Smooth muscle cell (in vitro differentiated cells): ENCODE measurements at regions not wholly inside any gene's neighbourhood (a gene's known extent, or its start where the extent isn't known, plus 50 kb on each side); places are given as distances from the start of the nearest gene placed in this dataset.

Experiments
- DNase-seq: peaks from one replicate; lab custom pipeline; 2025; ENCODE audit not compliant: unreplicated experiment; lab: John Stamatoyannopoulos, UW
- H2AFZ ChIP-seq: fragments of 200-600 bp; sonication (generic); 2 replicates; pipeline ENCODE4 v1.6.0; 2016; ENCODE audit warnings: antibody characterized with exemption, low read depth, mild to moderate bottlenecking
- H3F3A ChIP-seq: fragments of 200-600 bp; sonication (generic); 2 replicates; pipeline ENCODE4 v1.6.0; 2017; ENCODE audit warnings: antibody characterized with exemption, low read depth
- H3K27ac ChIP-seq: fragments of 200-600 bp; sonication (generic); 2 replicates; pipeline ENCODE4 v1.5.1; 2016; ENCODE audit warnings: low read depth, mild to moderate bottlenecking
- H3K27me3 ChIP-seq: fragments of 200-600 bp; sonication (generic); 2 replicates; pipeline ENCODE4 v1.6.1; 2016; ENCODE audit warnings: low read depth, mild to moderate bottlenecking
- H3K36me3 ChIP-seq: fragments of 200-600 bp; sonication (generic); 2 replicates; pipeline ENCODE4 v1.5.1; 2016; ENCODE audit warnings: low read depth
- H3K4me1 ChIP-seq: fragments of 200-600 bp; sonication (generic); 2 replicates; pipeline ENCODE4 v1.5.1; 2016; ENCODE audit warnings: low read depth
- H3K4me2 ChIP-seq: fragments of 200-600 bp; sonication (generic); 2 replicates; pipeline ENCODE4 v1.6.0; 2016; ENCODE audit warnings: mild to moderate bottlenecking
- H3K4me3 ChIP-seq: fragments of 200-600 bp; sonication (generic); 2 replicates; pipeline ENCODE4 v1.5.1; 2016; ENCODE audit warnings: mild to moderate bottlenecking
- H3K79me2 ChIP-seq: fragments of 200-600 bp; sonication (generic); 2 replicates; pipeline ENCODE4 v1.6.0; 2016; ENCODE audit warnings: low read depth, mild to moderate bottlenecking
- H3K9ac ChIP-seq: fragments of 200-600 bp; sonication (generic); 2 replicates; pipeline ENCODE4 v1.6.0; 2016; ENCODE audit warnings: low read depth
- H3K9me3 ChIP-seq: fragments of 200-600 bp; sonication (generic); replicated peaks from 2 replicates; pipeline ENCODE4 v1.5.1; 2016; ENCODE audit warnings: low read depth
- H4K20me1 ChIP-seq: fragments of 200-600 bp; sonication (generic); 2 replicates; pipeline ENCODE4 v1.6.0; 2016; ENCODE audit warnings: low read depth
- CTCF ChIP-seq: fragments of 200-600 bp; sonication (generic); IDR thresholded peaks from 2 replicates; pipeline ENCODE4 v1.5.1; 2017; ENCODE audit warnings: borderline replicate concordance, mild to moderate bottlenecking, antibody characterized with exemption; ENCODE audit not compliant: insufficient read depth, poor library complexity, severe bottlenecking
- WGBS: methylation state at CpG from one replicate; pipeline ENCODE4 v1.1.7; 2016; ENCODE audit warnings: low lambda C conversion rate; 5-methylcytosine and 5-hydroxymethylcytosine counted together

DNA sequence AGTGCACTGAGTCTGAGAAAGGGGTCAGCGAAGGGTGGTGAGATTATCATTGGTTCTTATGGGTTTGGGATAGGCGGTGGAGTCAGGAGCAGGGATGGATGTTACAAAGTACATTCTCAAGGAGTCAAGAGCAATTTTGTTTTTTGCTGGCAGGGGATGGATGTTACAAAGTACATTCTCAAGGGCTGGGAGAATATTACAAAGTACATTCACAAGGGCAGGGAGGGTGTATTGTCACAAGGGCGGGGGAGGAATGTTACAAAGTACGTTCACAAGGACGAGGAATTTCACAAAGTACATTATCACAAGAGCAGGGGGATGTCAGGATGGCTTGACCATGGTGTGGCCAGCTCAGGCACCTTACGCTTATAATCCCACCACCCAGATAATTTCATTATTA is 59.3 kb upstream of the FAM89A start:
- H3K4me3 ChIP-seq, result no peak overlapping the region
- DNase-seq, result no peak
- H4K20me1 ChIP-seq, result no peaks in the 10 kb centered on the region
- no peaks in the 10 kb centered on the region for H3K4me1 ChIP-seq
- H3F3A ChIP-seq, result no peaks in the 10 kb centered on the region
- H3K9ac ChIP-seq, result no peak overlapping the region
- peaks cover 60% of the 10 kb centered on the region for H3K27me3 ChIP-seq
- no peak overlapping the region for H3K27ac ChIP-seq
- H3K9me3 ChIP-seq, result no peaks in the 10 kb centered on the region
- TF ChIP-seq CTCF, result no peak
- 74% methylated on average over 6 of the region's 6 CpGs for WGBS
- no peak overlapping the region for H2AFZ ChIP-seq
- no peak overlapping the region for H3K4me2 ChIP-seq
- H3K36me3 ChIP-seq, result no peaks in the 10 kb centered on the region
- H3K79me2 ChIP-seq, result no peaks in the 10 kb centered on the region

DNA sequence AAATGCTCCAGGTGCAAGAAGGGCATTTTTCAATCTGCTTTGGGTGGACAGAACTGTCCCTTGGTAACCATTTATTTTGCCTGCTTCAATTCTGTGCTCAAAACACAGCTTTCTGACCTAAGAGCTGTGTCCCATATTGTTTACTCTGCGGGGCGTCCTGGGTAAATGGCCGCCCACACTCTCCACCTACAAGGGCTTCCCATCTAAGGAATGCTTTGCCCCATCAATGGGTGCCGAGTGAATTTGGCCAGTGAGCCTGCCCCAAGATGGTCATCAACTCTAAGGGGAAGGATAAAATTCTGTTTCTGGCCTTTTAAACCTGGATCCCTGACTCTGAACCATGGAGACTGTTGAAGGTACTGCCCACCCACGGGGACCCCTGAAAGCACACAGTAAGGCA is 55.5 kb upstream of the FAM89A start:
- Histone ChIP-seq H3K4me3 (no peak overlapping the region), H3K4me1 (no peaks in the 10 kb centered on the region)
- no peak for TF ChIP-seq CTCF

GRCh38 chr1:231094421-231094820 is 54.4 kb upstream of the FAM89A start:
- no peak overlapping the region for H3K4me2 ChIP-seq
- no peak for TF ChIP-seq CTCF

More for the DNA sequence above, 55.5 kb upstream of the FAM89A start:
- Histone ChIP-seq H3K79me2 (no peaks in the 10 kb centered on the region), H2AFZ (no peak overlapping the region), H3K36me3 (no peaks in the 10 kb centered on the region), H3K9ac (no peak overlapping the region), H3K4me2 (no peak overlapping the region), H3K27ac (no peak overlapping the region), H3F3A (no peaks in the 10 kb centered on the region), H3K27me3 (peaks cover 52% of the 10 kb centered on the region), H4K20me1 (no peaks in the 10 kb centered on the region), H3K9me3 (no peaks in the 10 kb centered on the region)
- WGBS, result 86% methylated on average over 5 of the region's 5 CpGs
- no peak for DNase-seq

GRCh38 chr1:231093156-231093922 is 53.3 kb upstream of the FAM89A start:
- H3K27me3 ChIP-seq, result peaks cover 52% of the 10 kb centered on the region
- no peak overlapping the region for H3K9ac ChIP-seq
- H3K4me1 ChIP-seq, result no peaks in the 10 kb centered on the region
- no peak overlapping the region for H3K27ac ChIP-seq
- H3K4me2 ChIP-seq, result no peak overlapping the region
- 75% methylated on average over 13 of the region's 13 CpGs for WGBS
- H3K9me3 ChIP-seq, result no peaks in the 10 kb centered on the region
- TF ChIP-seq CTCF, result no peak
- no peak overlapping the region for H3K4me3 ChIP-seq
- no peaks in the 10 kb centered on the region for H3F3A ChIP-seq
- no peaks in the 10 kb centered on the region for H4K20me1 ChIP-seq
- no peaks in the 10 kb centered on the region for H3K79me2 ChIP-seq
- DNase-seq, result no peak
- no peaks in the 10 kb centered on the region for H3K36me3 ChIP-seq
- no peak overlapping the region for H2AFZ ChIP-seq

More at GRCh38 chr1:231094421-231094820, 54.4 kb upstream of the FAM89A start:
- Histone ChIP-seq H3K4me3 (no peak overlapping the region), H3K27me3 (peaks cover 52% of the 10 kb centered on the region), H3K9ac (no peak overlapping the region), H3K4me1 (no peaks in the 10 kb centered on the region), H3K27ac (no peak overlapping the region), H3K9me3 (no peaks in the 10 kb centered on the region), H3K79me2 (no peaks in the 10 kb centered on the region), H2AFZ (no peak overlapping the region), H3F3A (no peaks in the 10 kb centered on the region), H4K20me1 (no peaks in the 10 kb centered on the region), H3K36me3 (no peaks in the 10 kb centered on the region)
- 87% methylated on average over 3 of the region's 3 CpGs for WGBS
- DNase-seq, result no peak
